IPS-20b (cell line): ENCODE measurements at regions not wholly inside any gene's neighbourhood (a gene's known extent, or its start where the extent isn't known, plus 50 kb on each side); places are given as distances from the start of the nearest gene placed in this dataset.
"Not testable (repeated sequence)": the region's sequence is repeated elsewhere in the genome, so short reads cannot be mapped to it uniquely, and the experiment has no call there.

Experiments used
- H3K27ac ChIP-seq: one replicate; pipeline ENCODE4 v1.5.1; 2013; ENCODE audit warnings: low read length
- H3K27me3 ChIP-seq: 2 replicates; pipeline ENCODE4 v1.6.1; 2013; ENCODE audit warnings: mild to moderate bottlenecking, low read length, inconsistent platforms; ENCODE audit not compliant: insufficient read depth
- H3K36me3 ChIP-seq: 2 replicates; pipeline ENCODE4 v1.6.1; 2013; ENCODE audit warnings: low read depth, mild to moderate bottlenecking, inconsistent platforms, low read length, moderate library complexity; ENCODE audit not compliant: insufficient read depth
- H3K4me1 ChIP-seq: 2 replicates; pipeline ENCODE4 v1.6.1; 2013; ENCODE audit warnings: mild to moderate bottlenecking, control low read depth, inconsistent platforms, low read length, moderate library complexity; ENCODE audit not compliant: insufficient read depth
- H3K4me3 ChIP-seq: 2 replicates; pipeline ENCODE4 v1.5.1; 2013; ENCODE audit warnings: mild to moderate bottlenecking, low read length, inconsistent platforms
- H3K9ac ChIP-seq: 2 replicates; pipeline ENCODE4 v1.6.1; 2013; ENCODE audit warnings: low read depth, mild to moderate bottlenecking, inconsistent platforms, low read length, moderate library complexity
- H3K9me3 ChIP-seq: 2 replicates; pipeline ENCODE4 v1.6.1; 2013; ENCODE audit warnings: mild to moderate bottlenecking, low read depth, low read length, inconsistent platforms; ENCODE audit not compliant: insufficient read depth

DNA sequence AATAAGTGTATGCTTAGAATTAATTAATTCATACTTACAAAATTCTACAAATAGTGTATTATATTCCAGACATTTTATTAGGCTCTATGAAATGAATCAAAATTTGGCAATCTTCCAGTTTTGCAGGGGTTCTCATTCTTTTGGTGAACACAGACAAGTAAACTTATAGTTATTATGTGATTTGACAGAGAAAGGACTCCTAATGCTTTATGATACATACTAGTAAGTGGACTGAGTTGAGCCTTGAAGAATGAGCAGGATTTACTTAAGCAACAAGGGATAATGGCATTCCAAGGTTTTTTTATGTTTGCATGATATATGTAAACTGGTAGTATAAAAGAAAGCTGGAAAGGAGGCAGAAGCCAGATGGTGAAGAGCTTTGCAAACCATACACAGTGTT is 145.7 kb upstream of the FERD3L start:
- Histone ChIP-seq H3K4me3 (no peak overlapping the region), H3K27ac (no peak overlapping the region), H3K27me3 (no peaks in the 10 kb centered on the region), H3K4me1 (no peaks in the 10 kb centered on the region), H3K9me3 (no peaks in the 10 kb centered on the region), H3K9ac (no peak overlapping the region), H3K36me3 (no peaks in the 10 kb centered on the region)

DNA sequence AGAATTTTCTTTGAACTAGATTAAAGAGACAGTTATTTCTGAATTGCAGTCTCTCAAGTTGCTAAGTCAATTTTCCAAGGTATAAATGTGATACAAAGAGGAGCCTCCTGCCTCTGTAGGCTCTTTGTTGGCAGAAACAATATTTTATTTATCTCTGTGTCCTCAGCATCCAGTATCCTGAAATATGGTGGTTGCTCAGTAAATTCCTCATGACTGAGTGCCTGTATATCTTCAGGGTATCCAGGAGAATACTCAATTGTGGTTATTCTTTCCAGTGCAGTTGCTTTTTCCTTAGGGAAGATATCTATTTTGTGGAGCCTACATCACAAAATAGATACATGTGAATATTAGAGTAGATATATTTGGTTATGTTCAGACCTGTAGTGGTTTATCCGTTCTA is 144.8 kb upstream of the FERD3L start:
- Histone ChIP-seq H3K27me3 (no peaks in the 10 kb centered on the region), H3K36me3 (no peaks in the 10 kb centered on the region), H3K4me3 (no peak overlapping the region), H3K9ac (no peak overlapping the region), H3K4me1 (no peaks in the 10 kb centered on the region), H3K9me3 (no peaks in the 10 kb centered on the region), H3K27ac (no peak overlapping the region)

DNA sequence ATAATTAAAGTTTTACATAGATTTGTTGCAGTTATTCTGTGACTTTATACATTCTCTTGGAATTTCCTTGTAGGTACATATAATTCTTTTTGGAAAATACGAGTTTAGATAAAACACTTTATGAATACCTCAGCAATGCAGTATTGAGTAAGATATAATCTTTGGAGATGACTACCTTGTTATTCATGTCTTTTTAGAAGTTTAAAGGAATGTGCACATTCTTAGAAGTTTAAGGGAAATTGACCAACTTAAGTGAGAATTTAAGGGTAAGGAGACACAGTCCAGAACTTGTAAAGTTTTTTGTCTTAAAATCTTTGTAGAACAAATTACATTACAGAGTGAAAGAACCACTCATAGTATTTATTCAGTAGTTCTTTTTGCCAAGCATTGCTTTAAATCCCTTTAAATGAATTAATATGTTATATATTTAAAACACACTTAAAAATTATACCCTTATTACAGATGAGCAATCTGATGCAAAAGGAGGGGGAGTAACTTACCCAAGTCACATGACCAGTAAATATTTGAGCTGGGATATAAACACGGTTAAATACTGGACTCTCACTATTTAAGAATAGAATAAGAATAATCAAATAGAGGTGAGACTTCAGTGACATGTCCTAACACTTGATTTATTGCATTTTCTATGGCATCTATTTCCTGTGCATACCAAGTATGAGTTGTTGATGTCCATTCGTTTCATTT is 139.5 kb upstream of the FERD3L start:
- H3K4me3 ChIP-seq, result no peak overlapping the region
- H3K9me3 ChIP-seq, result no peaks in the 10 kb centered on the region

DNA sequence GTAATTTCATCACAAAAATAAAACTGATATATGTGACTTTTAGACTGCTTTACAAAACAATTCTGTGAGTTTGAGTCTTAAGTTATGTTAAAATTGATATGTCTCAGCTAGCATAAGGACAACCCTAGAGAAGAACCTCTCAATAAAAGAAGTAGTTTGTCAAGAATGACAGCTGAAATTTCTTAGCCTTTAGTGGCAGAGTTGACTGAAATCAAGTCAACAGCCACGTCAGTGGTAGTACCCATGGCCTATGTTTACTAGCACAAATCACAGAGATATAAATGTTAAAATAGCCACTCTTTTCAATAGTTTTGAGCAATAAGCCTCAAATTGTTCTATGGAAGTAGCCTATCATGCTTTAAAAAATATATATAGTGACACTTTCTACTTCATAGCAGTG is 138.9 kb upstream of the FERD3L start:
- no peak overlapping the region for H3K27ac ChIP-seq
- no peak overlapping the region for H3K4me3 ChIP-seq
- no peaks in the 10 kb centered on the region for H3K36me3 ChIP-seq
- no peaks in the 10 kb centered on the region for H3K9me3 ChIP-seq
- H3K9ac ChIP-seq, result no peak overlapping the region
- no peaks in the 10 kb centered on the region for H3K27me3 ChIP-seq
- H3K4me1 ChIP-seq, result no peaks in the 10 kb centered on the region

More for the DNA sequence above, 139.5 kb upstream of the FERD3L start:
- Histone ChIP-seq H3K27me3 (no peaks in the 10 kb centered on the region), H3K27ac (no peak overlapping the region), H3K4me1 (no peaks in the 10 kb centered on the region), H3K36me3 (no peaks in the 10 kb centered on the region), H3K9ac (no peak overlapping the region)

GRCh38 chr7:19275000-19275399 is 129.8 kb upstream of the FERD3L start:
- Histone ChIP-seq H3K9ac (no peak overlapping the region), H3K4me1 (no peaks in the 10 kb centered on the region), H3K36me3 (no peaks in the 10 kb centered on the region), H3K9me3 (no peaks in the 10 kb centered on the region), H3K27ac (no peak overlapping the region), H3K4me3 (no peak overlapping the region), H3K27me3 (no peaks in the 10 kb centered on the region)

DNA sequence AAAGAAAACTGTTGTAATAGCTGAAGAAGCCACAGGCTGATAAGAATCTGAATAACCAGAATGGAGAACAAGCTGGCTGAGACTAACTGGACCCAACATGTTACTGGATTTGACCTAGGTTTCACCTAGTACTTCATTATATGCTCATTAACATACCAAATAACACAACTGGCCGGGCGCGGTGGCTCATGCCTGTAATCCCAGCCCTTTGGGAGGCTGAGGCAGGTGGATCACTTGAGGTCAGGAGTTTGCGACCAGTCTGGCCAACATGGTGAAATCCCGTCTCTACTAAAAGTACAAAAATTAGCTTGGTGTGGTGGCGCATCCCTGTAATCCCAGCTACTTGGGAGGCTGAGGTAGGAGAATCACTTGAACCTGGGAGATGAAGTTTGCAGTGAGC is 127.1 kb upstream of the FERD3L start:
- H3K9me3 ChIP-seq, result not testable (repeated sequence)

DNA sequence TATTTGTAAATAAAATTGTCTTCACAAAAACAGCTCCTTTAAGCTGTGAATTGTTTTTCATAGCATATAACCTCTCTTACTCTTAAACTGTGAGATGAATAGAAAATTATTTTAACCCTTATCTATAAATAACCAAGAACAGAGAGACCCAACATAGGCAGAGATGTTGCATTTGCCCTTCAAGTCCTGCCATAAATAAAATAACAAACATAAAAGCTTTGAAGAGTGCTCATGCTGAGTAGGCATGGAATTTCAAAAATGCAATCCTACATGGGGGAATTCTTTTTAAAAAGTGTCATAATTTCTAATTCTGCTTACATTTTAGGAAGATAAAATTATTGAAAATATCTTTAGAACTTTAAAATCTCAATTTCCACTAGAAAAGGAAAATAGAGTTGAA is 124.1 kb upstream of the FERD3L start:
- no peak overlapping the region for H3K27ac ChIP-seq
- no peaks in the 10 kb centered on the region for H3K36me3 ChIP-seq
- no peaks in the 10 kb centered on the region for H3K9me3 ChIP-seq
- H3K4me1 ChIP-seq, result 0 out of 2 replicates have a peak, but pooled peaks cover 2% of the 10 kb centered on the region
- no peak overlapping the region for H3K4me3 ChIP-seq
- H3K27me3 ChIP-seq, result no peaks in the 10 kb centered on the region
- no peak overlapping the region for H3K9ac ChIP-seq

More for the DNA sequence above, 127.1 kb upstream of the FERD3L start:
- not testable (repeated sequence) for H3K9ac ChIP-seq, H3K27ac ChIP-seq, H3K27me3 ChIP-seq, H3K4me1 ChIP-seq, H3K36me3 ChIP-seq, H3K4me3 ChIP-seq

DNA sequence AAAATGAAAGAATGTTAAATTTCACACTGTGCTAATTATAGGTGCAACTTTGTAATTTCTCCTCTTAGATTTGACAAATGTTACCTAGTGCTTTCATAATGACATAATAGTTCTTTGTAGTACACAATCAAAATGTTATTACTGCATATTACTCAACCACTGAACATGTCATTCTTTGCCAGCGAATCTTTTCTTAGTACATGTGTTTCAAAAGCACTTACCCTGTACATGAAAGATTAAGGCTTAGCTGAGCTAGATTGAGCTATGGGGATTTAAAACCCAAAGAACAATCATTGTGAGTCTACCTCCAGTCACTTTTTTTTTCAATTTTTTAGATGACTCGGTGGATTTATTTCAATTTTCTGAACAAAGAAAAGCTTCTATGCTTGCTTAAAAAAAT is 123.5 kb upstream of the FERD3L start:
- Histone ChIP-seq H3K4me1 (0 out of 2 replicates have a peak, but pooled peaks cover 2% of the 10 kb centered on the region), H3K36me3 (no peaks in the 10 kb centered on the region), H3K27me3 (no peaks in the 10 kb centered on the region), H3K27ac (no peak overlapping the region), H3K4me3 (no peak overlapping the region), H3K9me3 (no peaks in the 10 kb centered on the region), H3K9ac (no peak overlapping the region)

DNA sequence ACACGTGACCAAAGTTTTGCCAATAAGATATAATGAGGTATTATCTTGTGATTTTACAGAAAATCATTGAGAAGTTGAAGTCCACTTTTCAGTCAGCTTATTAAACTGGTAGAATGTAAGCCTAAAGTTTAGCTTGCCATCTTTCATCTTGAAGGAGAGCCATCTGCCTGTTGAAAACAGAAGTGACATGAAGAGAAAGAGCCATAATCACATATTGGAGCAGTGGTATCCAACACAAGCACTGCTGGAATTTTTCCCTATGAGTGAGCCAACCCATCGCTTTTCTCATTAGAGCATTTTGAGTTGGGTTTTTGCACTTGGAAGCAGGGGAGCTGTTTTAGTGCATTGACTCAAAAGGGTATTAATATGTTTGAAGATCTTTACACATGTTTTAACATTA is 117.6 kb upstream of the FERD3L start:
- no peak overlapping the region for H3K4me3 ChIP-seq
- H3K36me3 ChIP-seq, result no peaks in the 10 kb centered on the region
- H3K4me1 ChIP-seq, result no peaks in the 10 kb centered on the region
- H3K27me3 ChIP-seq, result no peaks in the 10 kb centered on the region
- H3K27ac ChIP-seq, result no peak overlapping the region
- H3K9ac ChIP-seq, result no peak overlapping the region
- no peaks in the 10 kb centered on the region for H3K9me3 ChIP-seq

- Histone ChIP-seq H3K9ac (no peak overlapping the region), H3K36me3 (no peaks in the 10 kb centered on the region), H3K4me3 (no peak overlapping the region), H3K4me1 (no peaks in the 10 kb centered on the region), H3K27ac (no peak overlapping the region), H3K9me3 (no peaks in the 10 kb centered on the region), H3K27me3 (no peaks in the 10 kb centered on the region)
These were observed 104.1 kb upstream of the FERD3L start for GRCh38 chr7:19249281-19249680.

DNA sequence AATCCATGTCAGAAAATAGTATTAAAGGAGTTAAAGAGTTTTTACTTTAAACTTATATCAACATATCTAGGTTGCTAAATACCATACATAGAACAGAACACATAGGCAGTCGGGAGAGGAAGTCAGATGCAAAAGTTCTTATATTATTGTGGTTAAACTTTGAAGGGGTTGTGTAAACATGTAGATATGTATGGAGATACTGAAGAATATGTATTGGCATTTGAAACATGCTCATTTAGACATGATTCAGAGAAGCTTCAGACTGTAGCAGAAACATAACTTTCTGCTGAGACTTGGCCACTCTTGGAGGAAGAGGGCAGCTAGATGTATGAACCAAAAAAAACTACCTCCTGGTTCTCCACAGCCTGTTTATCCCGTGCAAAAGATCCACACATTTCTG is 103.5 kb upstream of the FERD3L start:
- H3K9me3 ChIP-seq, result no peaks in the 10 kb centered on the region
- no peak overlapping the region for H3K9ac ChIP-seq
- no peak overlapping the region for H3K4me3 ChIP-seq
- H3K27me3 ChIP-seq, result no peaks in the 10 kb centered on the region
- H3K36me3 ChIP-seq, result no peaks in the 10 kb centered on the region
- no peak overlapping the region for H3K27ac ChIP-seq
- H3K4me1 ChIP-seq, result no peaks in the 10 kb centered on the region

- Histone ChIP-seq H3K4me1 (no peaks in the 10 kb centered on the region), H3K36me3 (no peaks in the 10 kb centered on the region), H3K9ac (no peak overlapping the region), H3K9me3 (no peaks in the 10 kb centered on the region), H3K4me3 (no peak overlapping the region), H3K27ac (no peak overlapping the region), H3K27me3 (no peaks in the 10 kb centered on the region)
These were observed 102.9 kb upstream of the FERD3L start for GRCh38 chr7:19248115-19248514.
